ENCODE measurements at regions not wholly inside any gene's neighbourhood (a gene's known extent, or its start where the extent isn't known, plus 50 kb on each side); places are given as distances from the start of the nearest gene placed in this dataset.
A peak's percentile ranks its signal among the peaks of the same experiment; 100 is the strongest.

- no peaks in the 10 kb centered on the region for H3K27me3 ChIP-seq (ENCODE audit: control insufficient read depth in 4 of 4, insufficient read depth in 4 of 4, low read length in 3 of 4)
- WGBS, result 59% methylated on average over 4 of the region's 4 CpGs
- no peak overlapping the region for H3K27ac ChIP-seq (ENCODE audit: low read depth in 1 of 2, low read length in 2 of 2)
- no peak overlapping the region for H3K9ac ChIP-seq (ENCODE audit: low read depth in 1 of 2, low read length in 2 of 2)
- H3K4me1 ChIP-seq (ENCODE audit: control insufficient read depth in 4 of 4, insufficient read depth in 4 of 4, low read length in 3 of 4), result peaks cover 0 to 3% (median 1%) of the 10 kb centered on the region in 4 donors
- H3K36me3 ChIP-seq (ENCODE audit: control insufficient read depth in 4 of 4, insufficient read depth in 3 of 4, low read depth in 1 of 4, low read length in 3 of 4), result no peaks in the 10 kb centered on the region
- H3K9me3 ChIP-seq (ENCODE audit: control insufficient read depth in 4 of 4, low read length in 3 of 4), result no peaks in the 10 kb centered on the region
- no peak for DNase-seq (ENCODE audit: low spot score)
- TF ChIP-seq CTCF (IDR thresholded peaks at IDR 0.05; ENCODE audit: low read depth, low read length, missing input control) (no peak), RAD21 (IDR thresholded peaks at IDR 0.05) (peak in 1 of 2 donors; percentile 14)
- H3K4me3 ChIP-seq (ENCODE audit: low read depth in 1 of 3, low read length in 3 of 3), result no peak overlapping the region
Observed at GRCh38 chr14:22434030-22434429, 155.0 kb downstream of the DAD1 start.

DNA sequence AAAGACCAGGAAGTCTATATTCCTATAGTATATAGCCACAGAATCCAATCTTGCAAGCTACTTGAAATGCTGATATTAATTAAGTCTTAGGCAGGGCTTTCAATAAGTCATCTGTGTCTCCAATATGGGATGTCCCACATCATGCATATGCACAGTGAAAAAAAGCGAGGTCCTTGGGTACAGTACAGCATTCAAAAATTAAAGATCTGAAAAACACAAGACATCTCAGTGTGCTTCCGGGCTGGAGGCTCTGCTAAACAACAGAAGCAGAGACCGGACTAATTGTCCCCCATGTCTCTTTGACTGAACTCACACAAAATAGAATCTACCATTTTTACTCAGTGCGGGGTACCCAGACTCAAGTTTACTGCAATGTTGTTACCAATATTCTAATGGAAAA lies 156.0 kb downstream of the DAD1 start:
- H3K27ac ChIP-seq (ENCODE audit: low read depth in 1 of 2, low read length in 2 of 2), result no peak overlapping the region

More for the DNA sequence above, 156.0 kb downstream of the DAD1 start:
- Histone ChIP-seq H3K9ac (ENCODE audit: low read depth in 1 of 2, low read length in 2 of 2) (no peak overlapping the region), H3K27me3 (ENCODE audit: control insufficient read depth in 4 of 4, insufficient read depth in 4 of 4, low read length in 3 of 4) (no peaks in the 10 kb centered on the region), H3K36me3 (ENCODE audit: control insufficient read depth in 4 of 4, insufficient read depth in 3 of 4, low read depth in 1 of 4, low read length in 3 of 4) (no peaks in the 10 kb centered on the region), H3K4me3 (ENCODE audit: low read depth in 1 of 3, low read length in 3 of 3) (no peak overlapping the region), H3K9me3 (ENCODE audit: control insufficient read depth in 4 of 4, low read length in 3 of 4) (no peaks in the 10 kb centered on the region), H3K4me1 (ENCODE audit: control insufficient read depth in 4 of 4, insufficient read depth in 4 of 4, low read length in 3 of 4) (peaks cover under 1 to 3% (median 1%) of the 10 kb centered on the region in 4 donors)
- TF ChIP-seq SP1 (IDR thresholded peaks at IDR 0.05), result no peak
- no peak for TF ChIP-seq JUND (IDR thresholded peaks at IDR 0.05)
- no peak for TF ChIP-seq TAF1 (conservative IDR thresholded peaks at IDR 0.05)
- TF ChIP-seq FOXA2 (IDR thresholded peaks at IDR 0.05), result no peak
- TF ChIP-seq EGR1 (IDR thresholded peaks at IDR 0.05; ENCODE audit: low read depth in 2 of 2), result no peak
- TF ChIP-seq CTCF (IDR thresholded peaks at IDR 0.05; ENCODE audit: low read depth, low read length, missing input control), result no peak
- TF ChIP-seq RXRA (IDR thresholded peaks at IDR 0.05), result no peak
- TF ChIP-seq, protein P1, sequence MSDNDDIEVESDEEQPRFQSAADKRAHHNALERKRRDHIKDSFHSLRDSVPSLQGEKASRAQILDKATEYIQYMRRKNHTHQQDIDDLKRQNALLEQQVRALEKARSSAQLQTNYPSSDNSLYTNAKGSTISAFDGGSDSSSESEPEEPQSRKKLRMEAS (IDR thresholded peaks at IDR 0.05), result no peak
- no peak for TF ChIP-seq HNF4A (conservative IDR thresholded peaks at IDR 0.05)
- TF ChIP-seq ZBTB33 (IDR thresholded peaks at IDR 0.05), result no peak
- no peak for TF ChIP-seq YY1 (IDR thresholded peaks at IDR 0.05)
- no peak for TF ChIP-seq REST (IDR thresholded peaks at IDR 0.05)
- TF ChIP-seq, protein P2, sequence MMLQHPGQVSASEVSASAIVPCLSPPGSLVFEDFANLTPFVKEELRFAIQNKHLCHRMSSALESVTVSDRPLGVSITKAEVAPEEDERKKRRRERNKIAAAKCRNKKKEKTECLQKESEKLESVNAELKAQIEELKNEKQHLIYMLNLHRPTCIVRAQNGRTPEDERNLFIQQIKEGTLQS (IDR thresholded peaks at IDR 0.05), result no peak
- TF ChIP-seq NR2F2 (IDR thresholded peaks at IDR 0.05), result no peak
- no peak for TF ChIP-seq FOXA1 (IDR thresholded peaks at IDR 0.05)
- no peak for TF ChIP-seq GABPA (IDR thresholded peaks at IDR 0.05 in 1 of 2, conservative IDR thresholded peaks at IDR 0.05 in 1 of 2)
- no peak for TF ChIP-seq HNF4G (IDR thresholded peaks at IDR 0.05)
- TF ChIP-seq RAD21 (IDR thresholded peaks at IDR 0.05), result no peak
- 67% methylated on average over 4 of the region's 4 CpGs for WGBS
- no peak for DNase-seq (ENCODE audit: low spot score)

Measured in liver (tissue), 8 donors.